Bronchial epithelial cell (primary cell): ENCODE measurements at regions not wholly inside any gene's neighbourhood (a gene's known extent, or its start where the extent isn't known, plus 50 kb on each side); places are given as distances from the start of the nearest gene placed in this dataset.

Source experiments
- DNase-seq: peaks from one replicate; pipeline ENCODE4 v3.0.0-alpha.2; 2010; ENCODE audit warnings: low read depth
- FAIRE-seq: peaks from 2 replicates; lab custom pipeline; 2011; peaks lifted over from hg19 to GRCh38; lab: Jason Lieb, UNC
- H3K27me3 ChIP-seq: 2 replicates; pipeline ENCODE4 v1.5.1; 2011; ENCODE audit warnings: low read length; ENCODE audit not compliant: control insufficient read depth, insufficient read depth
- H3K36me3 ChIP-seq: 2 replicates; pipeline ENCODE4 v1.5.1; 2011; ENCODE audit warnings: low read length; ENCODE audit not compliant: control insufficient read depth, insufficient read depth
- H3K4me3 ChIP-seq: 2 replicates; pipeline ENCODE4 v1.5.1; 2011; ENCODE audit warnings: mild to moderate bottlenecking, low read depth, low read length, control low read depth
- TF ChIP-seq, protein P1 (sequence below): IDR thresholded peaks from 2 replicates; pipeline ENCODE4 v1.5.1; 2011; ENCODE audit warnings: mild to moderate bottlenecking, moderate library complexity, low read length, control low read depth, inconsistent platforms; ENCODE audit not compliant: insufficient read depth, severe bottlenecking

GRCh38 chr1:36590264-36590663 lies 107.6 kb upstream of the CSF3R start:
- FAIRE-seq = no peak
- peaks cover 5% of the 10 kb centered on the region for H3K27me3 ChIP-seq

GRCh38 chr1:36588972-36589371 lies 106.3 kb upstream of the CSF3R start:
- Histone ChIP-seq H3K36me3 (no peaks in the 10 kb centered on the region), H3K4me3 (no peak overlapping the region), H3K27me3 (peaks cover 5% of the 10 kb centered on the region)
- TF ChIP-seq, protein P1, sequence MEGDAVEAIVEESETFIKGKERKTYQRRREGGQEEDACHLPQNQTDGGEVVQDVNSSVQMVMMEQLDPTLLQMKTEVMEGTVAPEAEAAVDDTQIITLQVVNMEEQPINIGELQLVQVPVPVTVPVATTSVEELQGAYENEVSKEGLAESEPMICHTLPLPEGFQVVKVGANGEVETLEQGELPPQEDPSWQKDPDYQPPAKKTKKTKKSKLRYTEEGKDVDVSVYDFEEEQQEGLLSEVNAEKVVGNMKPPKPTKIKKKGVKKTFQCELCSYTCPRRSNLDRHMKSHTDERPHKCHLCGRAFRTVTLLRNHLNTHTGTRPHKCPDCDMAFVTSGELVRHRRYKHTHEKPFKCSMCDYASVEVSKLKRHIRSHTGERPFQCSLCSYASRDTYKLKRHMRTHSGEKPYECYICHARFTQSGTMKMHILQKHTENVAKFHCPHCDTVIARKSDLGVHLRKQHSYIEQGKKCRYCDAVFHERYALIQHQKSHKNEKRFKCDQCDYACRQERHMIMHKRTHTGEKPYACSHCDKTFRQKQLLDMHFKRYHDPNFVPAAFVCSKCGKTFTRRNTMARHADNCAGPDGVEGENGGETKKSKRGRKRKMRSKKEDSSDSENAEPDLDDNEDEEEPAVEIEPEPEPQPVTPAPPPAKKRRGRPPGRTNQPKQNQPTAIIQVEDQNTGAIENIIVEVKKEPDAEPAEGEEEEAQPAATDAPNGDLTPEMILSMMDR = no peak
- DNase-seq (no peak), FAIRE-seq (no peak)

More at GRCh38 chr1:36590264-36590663, 107.6 kb upstream of the CSF3R start:
- H3K36me3 ChIP-seq = no peaks in the 10 kb centered on the region
- DNase-seq = no peak
- TF ChIP-seq, protein P1 = no peak
- no peak overlapping the region for H3K4me3 ChIP-seq

- Histone ChIP-seq H3K27me3 (peaks cover under 1% of the 10 kb centered on the region), H3K36me3 (no peaks in the 10 kb centered on the region), H3K4me3 (no peak overlapping the region)
- TF ChIP-seq, protein P1 = no peak
- DNase-seq (peak; percentile 93), FAIRE-seq (no peak)
Observed at GRCh38 chr1:36585569-36586548, 103.1 kb upstream of the CSF3R start.

DNA sequence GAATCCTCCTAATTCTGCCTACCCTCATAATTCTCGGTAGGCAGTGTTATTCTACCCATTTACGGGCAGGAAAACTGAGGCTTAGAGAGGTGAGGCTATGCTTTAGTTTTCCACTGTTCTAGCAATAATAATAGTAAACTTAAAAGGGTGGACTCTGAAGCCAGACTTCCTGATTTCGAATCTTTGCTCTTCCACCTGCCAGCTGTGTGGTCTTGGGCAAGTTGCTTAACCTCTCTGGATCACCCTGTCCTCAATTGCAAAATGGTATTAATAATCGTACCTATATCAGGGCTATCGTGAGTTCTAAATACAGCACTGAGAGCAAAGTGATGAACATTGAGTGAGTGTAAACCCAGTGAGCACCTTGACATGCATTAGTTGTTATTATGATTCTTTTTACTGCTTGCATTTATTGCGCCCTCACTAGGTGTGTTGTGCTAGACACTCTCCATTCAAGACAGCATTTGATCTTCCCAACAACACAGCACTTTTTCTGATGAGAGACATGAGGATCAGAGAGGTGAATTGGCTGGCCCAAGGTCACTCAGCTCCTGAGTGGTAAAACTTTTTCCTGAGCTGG lies 102.3 kb upstream of the CSF3R start:
- FAIRE-seq (no peak), DNase-seq (no peak)
- TF ChIP-seq, protein P1 = no peak
- Histone ChIP-seq H3K27me3 (no peaks in the 10 kb centered on the region), H3K36me3 (no peaks in the 10 kb centered on the region), H3K4me3 (no peak overlapping the region)

DNA sequence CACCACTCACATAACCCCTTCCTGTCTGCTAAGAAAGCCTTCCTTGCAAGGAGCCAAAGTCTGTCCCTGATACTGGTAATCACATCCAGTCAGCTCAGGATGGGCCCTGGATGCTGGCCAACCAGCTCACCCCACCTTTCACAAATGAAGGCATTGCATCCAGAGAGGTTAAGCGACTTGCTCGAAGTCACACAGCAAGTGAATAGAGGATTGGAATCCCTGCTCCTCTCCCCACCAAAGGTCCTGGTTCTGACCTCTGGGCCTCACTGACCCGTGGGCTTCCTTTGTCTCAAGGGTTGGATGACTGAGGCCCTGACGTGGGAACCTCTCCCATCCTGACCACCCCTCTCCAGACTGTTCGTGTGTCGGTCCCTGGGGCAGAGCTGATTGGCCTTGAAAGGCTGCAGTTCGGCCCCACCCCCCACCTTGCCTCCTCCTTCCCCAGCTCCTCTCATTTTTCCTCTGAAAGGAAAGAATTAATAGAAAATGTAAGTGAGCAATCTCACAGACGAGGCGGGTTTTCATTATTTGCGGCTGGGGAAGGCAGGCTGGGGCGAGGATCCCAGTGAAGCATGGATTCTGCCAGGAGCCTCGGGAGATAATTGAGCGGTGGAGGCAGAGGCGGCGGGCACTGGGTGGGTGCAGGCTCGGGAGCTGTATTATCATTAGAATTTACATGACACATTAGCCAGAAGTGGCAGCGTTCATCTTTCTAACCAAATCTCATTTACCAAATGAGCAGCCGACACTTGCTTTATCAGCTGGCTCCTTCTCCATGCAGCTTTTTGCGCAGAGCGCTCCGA lies 101.5 kb upstream of the CSF3R start:
- DNase-seq (no peak), FAIRE-seq (peak; percentile 52)
- Histone ChIP-seq H3K27me3 (no peaks in the 10 kb centered on the region), H3K36me3 (no peaks in the 10 kb centered on the region), H3K4me3 (no peak overlapping the region)
- TF ChIP-seq, protein P1 = no peak
